HG03469 (cell line): ENCODE measurements at regions not wholly inside any gene's neighbourhood (a gene's known extent, or its start where the extent isn't known, plus 50 kb on each side); places are given as distances from the start of the nearest gene placed in this dataset.

Source experiments
- ATAC-seq: cut with Tn5 transposase; IDR thresholded peaks from one replicate; pipeline ENCODE4 v1.9.1; 2021; ENCODE audit warnings: mild to moderate bottlenecking, moderate library complexity, moderate number of reproducible peaks; ENCODE audit not compliant: unreplicated experiment

GRCh38 chr4:17301266-17301665 is 210.6 kb downstream of the QDPR start:
- no peak for ATAC-seq

- no peak for ATAC-seq
Measured at GRCh38 chr4:17296921-17297890, 214.7 kb downstream of the QDPR start.

GRCh38 chr4:17293901-17294300 is 218.0 kb downstream of the QDPR start:
- no peak for ATAC-seq

GRCh38 chr4:17288151-17288550 is 223.7 kb downstream of the QDPR start:
- no peak for ATAC-seq

- no peak for ATAC-seq
Measured at GRCh38 chr4:17286752-17287460, 225.0 kb downstream of the QDPR start.

GRCh38 chr4:17285747-17286146 is 226.1 kb downstream of the QDPR start:
- no peak for ATAC-seq

- no peak for ATAC-seq
Measured at GRCh38 chr4:17284323-17285175, 227.3 kb downstream of the QDPR start.

- no peak for ATAC-seq
Measured at GRCh38 chr4:17283832-17284231, 228.1 kb downstream of the QDPR start.

GRCh38 chr4:17283251-17283650 is 228.6 kb downstream of the QDPR start:
- ATAC-seq: no peak

GRCh38 chr4:17280261-17281018 is 231.4 kb downstream of the QDPR start:
- ATAC-seq: no peak

- ATAC-seq: no peak
Measured at GRCh38 chr4:17276776-17277175, 235.1 kb downstream of the QDPR start.

- ATAC-seq: no peak
Measured at GRCh38 chr4:17275836-17276235, 236.1 kb downstream of the QDPR start.

- ATAC-seq: no peak
Measured at GRCh38 chr4:17273047-17273446, 238.8 kb downstream of the QDPR start.

- no peak for ATAC-seq
Measured at GRCh38 chr4:17272154-17272553, 239.7 kb downstream of the QDPR start.

GRCh38 chr4:17265653-17266052 is 246.2 kb downstream of the QDPR start:
- no peak for ATAC-seq

- ATAC-seq: no peak
Measured at GRCh38 chr4:17265139-17265538, 246.8 kb downstream of the QDPR start.

GRCh38 chr4:17260166-17260907 is 251.6 kb downstream of the QDPR start:
- ATAC-seq: no peak

- no peak for ATAC-seq
Measured at GRCh38 chr4:17258106-17258505, 253.8 kb downstream of the QDPR start.

- no peak for ATAC-seq
Measured at GRCh38 chr4:17252131-17252530, 259.8 kb downstream of the QDPR start.

- ATAC-seq: no peak
Measured at GRCh38 chr4:17251101-17251500, 260.8 kb downstream of the QDPR start.
